Endothelial cell of umbilical vein (primary cell): ENCODE measurements at regions not wholly inside any gene's neighbourhood (a gene's known extent, or its start where the extent isn't known, plus 50 kb on each side); places are given as distances from the start of the nearest gene placed in this dataset.

ENCODE experiments used
- BruUV-seq: library from RNA; stranded (reverse); fragments of 400-500 nt; replicated peaks from 2 replicates; lab custom pipeline; 2021; lab: Mats Ljungman, UMichigan
- CTCF ChIA-PET: fragments of 300-600, 350-600 bp; sonication (Branson Sonifier 250); formaldehyde crosslinking; loops from one replicate; lab custom pipeline; 2021; ENCODE audit warnings: antibody characterized with exemption, inconsistent platforms; lab: Charles Lee
- POLR2A ChIA-PET: fragments of 300-600, 350-600 bp; sonication (Branson Sonifier 250); formaldehyde crosslinking; loops from one replicate; lab custom pipeline; 2021; ENCODE audit warnings: antibody characterized with exemption, inconsistent platforms; lab: Charles Lee
- DNase-seq: peaks from one replicate; pipeline ENCODE4 v3.0.0-alpha.2; 2011; ENCODE audit warnings: low read depth, low spot score
- FAIRE-seq: peaks from 2 replicates; lab custom pipeline; 2011; peaks lifted over from hg19 to GRCh38; lab: Jason Lieb, UNC
- H2AFZ ChIP-seq: 2 replicates; pipeline ENCODE4 v1.6.0; 2012; ENCODE audit warnings: low read depth, low read length, control low read depth, inconsistent platforms
- H3K27ac ChIP-seq: 2 replicates; pipeline ENCODE4 v1.5.1; 2011; ENCODE audit warnings: low read depth, mild to moderate bottlenecking, control low read depth, low read length, moderate library complexity; ENCODE audit not compliant: insufficient read depth
- H3K27me3 ChIP-seq, 2 experiments: 2 replicates each; pipeline versions ENCODE4 v1.6.0 to v1.6.1; 2011; ENCODE audit warnings: low read length in 2 of 2, mixed read lengths in 1 of 2; ENCODE audit not compliant: control insufficient read depth in 2 of 2, insufficient read depth in 2 of 2
- H3K36me3 ChIP-seq, 2 experiments: 2 replicates in 1 of 2; 3 replicates in 1 of 2; pipeline ENCODE4 v1.5.1; 2011; ENCODE audit warnings: low read length in 2 of 2, mild to moderate bottlenecking in 1 of 2, moderate library complexity in 1 of 2; ENCODE audit not compliant: control insufficient read depth in 2 of 2, insufficient read depth in 2 of 2; ENCODE audit errors: extremely low read depth in 1 of 2
- H3K4me1 ChIP-seq: 3 replicates; pipeline ENCODE4 v1.5.1; 2011; ENCODE audit warnings: mild to moderate bottlenecking, low read length; ENCODE audit not compliant: control insufficient read depth, insufficient read depth; ENCODE audit errors: extremely low read depth
- H3K4me2 ChIP-seq: 2 replicates; pipeline ENCODE4 v1.6.1; 2011; ENCODE audit warnings: low read length, control low read depth, mixed read lengths; ENCODE audit not compliant: insufficient read depth
- H3K4me3 ChIP-seq, 3 experiments: fragments of 200-600 bp in 1 of 3; sonication (generic), shearing (Covaris generic) in 1 of 3; replicated peaks in 1 of 3; 2 replicates each; pipeline ENCODE4 v1.5.1; 2011 to 2016; ENCODE audit warnings: control low read depth in 3 of 3, low read length in 3 of 3, mild to moderate bottlenecking in 2 of 3, inconsistent platforms in 1 of 3, low read depth in 1 of 3, moderate library complexity in 1 of 3; ENCODE audit not compliant: insufficient read depth in 1 of 3
- H3K79me2 ChIP-seq: 2 replicates; pipeline ENCODE4 v1.6.0; 2012; ENCODE audit warnings: low read length, inconsistent platforms; ENCODE audit not compliant: control insufficient read depth, insufficient read depth
- H3K9ac ChIP-seq: replicated peaks from 2 replicates; pipeline ENCODE3; 2011; ENCODE audit warnings: low read length, control low read depth; ENCODE audit not compliant: insufficient read depth; ENCODE audit errors: extremely low read depth
- H3K9me1 ChIP-seq: replicated peaks from 3 replicates; pipeline ENCODE4 v1.6.0; 2011; ENCODE audit warnings: mild to moderate bottlenecking, low read length; ENCODE audit not compliant: control insufficient read depth, insufficient read depth; ENCODE audit errors: extremely low read depth
- H3K9me3 ChIP-seq: replicated peaks from 2 replicates; pipeline ENCODE4 v1.5.1; 2012; ENCODE audit warnings: low read length, inconsistent platforms; ENCODE audit not compliant: control insufficient read depth, insufficient read depth
- H4K20me1 ChIP-seq: replicated peaks from 2 replicates; pipeline ENCODE3; 2011; ENCODE audit warnings: mild to moderate bottlenecking, low read length; ENCODE audit not compliant: control insufficient read depth, insufficient read depth; ENCODE audit errors: extremely low read depth
- CTCF ChIP-seq, 2 donors: IDR thresholded peaks; 1 replicate in 1 of 2; 2 replicates in 1 of 2; pipeline ENCODE4 v1.5.1; 2011; ENCODE audit warnings: low read length in 2 of 2, mild to moderate bottlenecking in 2 of 2, moderate library complexity in 2 of 2, control low read depth in 1 of 2, inconsistent platforms in 1 of 2, low read depth in 1 of 2; ENCODE audit not compliant: insufficient read depth in 1 of 2; ENCODE audit errors: extremely low read depth in 1 of 2
- EZH2 ChIP-seq: IDR thresholded peaks from 2 replicates; pipeline ENCODE4 v1.6.1; 2012; ENCODE audit warnings: borderline replicate concordance, low read depth, mild to moderate bottlenecking, moderate library complexity, low read length, inconsistent platforms; ENCODE audit not compliant: severe bottlenecking
- FOS ChIP-seq: IDR thresholded peaks from 2 replicates; pipeline ENCODE4 v1.6.1; 2011; ENCODE audit warnings: mild to moderate bottlenecking, low read length, moderate library complexity, borderline replicate concordance; ENCODE audit not compliant: insufficient read depth
- GATA2 ChIP-seq: IDR thresholded peaks from 2 replicates; pipeline ENCODE4 v1.7.0; 2011; ENCODE audit warnings: low read depth, mild to moderate bottlenecking, moderate library complexity, mixed read lengths, low read length; ENCODE audit not compliant: insufficient read length, insufficient read depth
- JUN ChIP-seq: IDR thresholded peaks from 2 replicates; pipeline ENCODE4 v1.6.1; 2011; ENCODE audit warnings: borderline replicate concordance, low read depth; ENCODE audit not compliant: insufficient read length, insufficient read depth
- MAX ChIP-seq: IDR thresholded peaks from 2 replicates; pipeline ENCODE4 v1.6.1; 2011; ENCODE audit not compliant: insufficient read depth, insufficient read length
- MYC ChIP-seq: IDR thresholded peaks from one replicate; pipeline ENCODE4 v1.6.1; 2011; ENCODE audit warnings: mild to moderate bottlenecking, low read depth, low read length
- POLR2A ChIP-seq: IDR thresholded peaks from 2 replicates; pipeline ENCODE4 v1.6.1; 2012; ENCODE audit warnings: low read depth, mild to moderate bottlenecking, control low read depth, low read length
- POLR2AphosphoS5 ChIP-seq: IDR thresholded peaks from 2 replicates; pipeline ENCODE4 v1.6.1; 2012; ENCODE audit warnings: low read depth, mild to moderate bottlenecking, control low read depth, low read length, moderate library complexity; ENCODE audit not compliant: insufficient read depth
- dilution Hi-C: fragments of 300-500 bp; cut with MboI; formaldehyde crosslinking; loops from one replicate; pipeline ENCODE4 v1.15.0; 2019; ENCODE audit warnings: low sequenced_read_pairs; ENCODE audit not compliant: extremely low pct_ligation_motif_present
- intact Hi-C: fragments of 100-400 bp; cut with micrococcal nuclease; formaldehyde crosslinking; loops from one replicate; pipeline ENCODE4 v1.10.0; 2022

GRCh38 chr21:32929633-32930038 lies 96.1 kb upstream of the OLIG2 start:
- DNase-seq (no peak), FAIRE-seq (no peak)
- POLR2A ChIA-PET, result interaction anchor here (0.7 kb wide), 1 partner anchor 248 kb away, joined by 5 read pairs; no protein-coding TSS in a partner anchor
- TF ChIP-seq JUN (no peak), EZH2 (no peak), POLR2AphosphoS5 (no peak), FOS (no peak), MAX (no peak), MYC (no peak), POLR2A (no peak), GATA2 (no peak), CTCF (IDR thresholded peaks at IDR 0.05; ENCODE audit: extremely low read depth in 1 of 2, insufficient read depth in 1 of 2, low read depth in 1 of 2, low read length in 2 of 2) (no peak)
- Histone ChIP-seq H3K4me2 (no peak overlapping the region), H4K20me1 (no peaks in the 10 kb centered on the region), H3K79me2 (no peaks in the 10 kb centered on the region), H3K9me3 (no peaks in the 10 kb centered on the region), H3K9ac (no peak overlapping the region), H3K27me3 (no peaks in the 10 kb centered on the region), H2AFZ (no peak overlapping the region), H3K4me3 (no peak overlapping the region), H3K36me3 (no peaks in the 10 kb centered on the region), H3K27ac (no peak overlapping the region), H3K9me1 (no peaks in the 10 kb centered on the region), H3K4me1 (no peaks in the 10 kb centered on the region)
- no TSS peak for BruUV-seq
- intact Hi-C loops (no loop called here), dilution Hi-C loops (no loop called here)
- CTCF ChIA-PET, result interaction anchor here (4.2 kb wide), 1 partner anchor 11 kb away, joined by 36 read pairs; no protein-coding TSS in a partner anchor
